ENCODE measurements at regions not wholly inside any gene's neighbourhood (a gene's known extent, or its start where the extent isn't known, plus 50 kb on each side); places are given as distances from the start of the nearest gene placed in this dataset.
"Not testable (repeated sequence)": the region's sequence is repeated elsewhere in the genome, so short reads cannot be mapped to it uniquely, and the experiment has no call there.

- no peak for DNase-seq (ENCODE audit: low read depth, low spot score)
Measured at GRCh38 chr14:106509807-106510206, 983.4 kb downstream of the TMEM121 start.

DNA sequence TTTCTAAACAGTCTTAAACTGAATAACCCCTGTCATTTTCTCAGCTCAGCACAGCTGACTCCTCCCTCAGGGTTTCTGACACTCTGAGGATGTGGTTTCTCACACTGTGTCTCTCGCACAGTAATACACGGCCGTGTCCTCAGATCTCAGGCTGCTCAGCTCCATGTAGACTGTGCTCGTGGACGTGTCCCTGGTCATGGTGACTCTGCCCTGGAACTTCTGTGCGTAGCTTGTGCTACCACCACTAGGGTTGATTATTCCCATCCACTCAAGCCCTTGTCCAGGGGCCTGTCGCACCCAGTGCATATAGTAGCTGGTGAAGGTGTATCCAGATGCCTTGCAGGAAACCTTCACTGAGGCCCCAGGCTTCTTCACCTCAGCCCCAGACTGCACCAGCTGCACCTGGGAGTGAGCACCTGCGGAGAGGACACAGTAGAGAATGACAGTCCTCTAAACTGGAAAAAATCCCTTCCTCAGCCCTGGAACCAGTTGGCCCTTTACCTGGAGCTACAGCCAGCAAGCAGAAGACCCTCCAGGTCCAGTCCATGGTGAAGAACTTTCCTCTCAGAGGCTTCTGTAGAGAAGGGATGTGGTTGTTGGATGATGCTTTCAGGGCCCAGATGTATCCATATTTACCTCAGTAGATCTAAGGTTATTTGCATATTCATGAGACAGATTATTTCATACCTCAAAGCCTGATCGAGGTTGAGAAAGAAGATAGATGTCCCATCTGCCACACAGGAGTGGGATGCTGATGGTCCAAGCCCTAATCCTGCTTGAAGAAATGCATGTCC lies 984.8 kb downstream of the TMEM121 start:
- DNase-seq (ENCODE audit: low read depth, low spot score) = no peak

GRCh38 chr14:106511800-106512198 lies 985.4 kb downstream of the TMEM121 start:
- DNase-seq (ENCODE audit: low read depth, low spot score) = no peak

DNA sequence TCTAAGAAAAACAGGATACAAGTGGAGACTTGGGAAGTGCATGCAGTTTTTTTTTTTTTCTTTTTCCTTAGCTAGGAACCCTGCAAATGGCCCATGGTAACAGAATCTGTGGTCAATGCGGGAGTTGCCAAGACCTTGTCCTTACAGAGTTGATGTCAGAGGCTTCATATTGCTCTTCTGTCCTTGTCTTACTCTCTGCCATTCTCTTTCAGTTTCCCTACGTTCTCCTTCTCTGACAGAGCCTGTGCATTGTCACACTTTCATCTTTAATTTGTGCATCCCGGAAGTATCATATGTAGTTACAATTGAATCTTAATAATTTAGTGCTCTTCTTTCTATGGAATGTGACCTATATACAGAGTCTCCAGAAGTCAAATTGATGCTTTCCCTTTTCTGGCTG lies 986.9 kb downstream of the TMEM121 start:
- no peak for DNase-seq (ENCODE audit: low read depth, low spot score)

- DNase-seq (ENCODE audit: low read depth, low spot score) = no peak
Measured at GRCh38 chr14:106518054-106518943, 991.9 kb downstream of the TMEM121 start.

DNA sequence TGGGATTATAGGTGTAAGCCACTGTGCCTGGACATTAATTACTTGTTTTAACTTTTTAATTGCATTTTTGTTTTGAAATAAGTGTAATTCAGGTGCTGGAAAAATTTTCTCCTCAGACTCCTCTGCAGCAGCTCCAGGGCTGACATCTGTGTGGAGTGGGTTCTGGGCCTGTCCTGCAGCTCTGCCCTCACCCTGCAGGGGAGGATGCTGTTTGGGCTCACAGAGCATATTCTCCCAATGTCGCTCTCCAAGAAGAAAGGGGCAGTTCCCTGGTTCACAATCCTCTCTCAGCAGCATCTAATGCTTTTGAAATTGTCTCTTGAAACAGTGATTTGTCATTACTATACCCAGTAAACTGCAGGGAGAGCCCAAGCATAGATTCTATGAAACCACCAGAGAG lies 995.7 kb downstream of the TMEM121 start:
- not testable (repeated sequence) for DNase-seq (ENCODE audit: low read depth, low spot score)

DNA sequence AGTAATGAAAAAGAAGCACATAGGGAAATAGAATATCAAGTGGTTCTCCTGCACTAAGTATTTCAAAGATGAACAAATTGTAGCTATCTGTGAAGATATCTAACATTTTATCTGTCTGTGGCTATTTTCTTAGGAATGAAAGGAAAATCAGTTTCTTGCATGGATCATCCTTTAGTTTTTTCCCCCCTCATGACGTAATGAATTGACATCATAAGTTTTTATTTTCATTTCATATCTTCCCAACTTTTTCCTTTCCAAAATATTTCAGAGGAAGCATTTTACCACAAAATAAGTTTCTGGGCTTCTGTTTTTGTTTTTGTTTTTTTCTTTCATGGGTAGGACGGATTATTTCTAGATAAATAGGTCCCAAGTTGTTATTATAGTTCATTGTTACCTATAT lies 996.6 kb downstream of the TMEM121 start:
- no peak for DNase-seq (ENCODE audit: low read depth, low spot score)

DNA sequence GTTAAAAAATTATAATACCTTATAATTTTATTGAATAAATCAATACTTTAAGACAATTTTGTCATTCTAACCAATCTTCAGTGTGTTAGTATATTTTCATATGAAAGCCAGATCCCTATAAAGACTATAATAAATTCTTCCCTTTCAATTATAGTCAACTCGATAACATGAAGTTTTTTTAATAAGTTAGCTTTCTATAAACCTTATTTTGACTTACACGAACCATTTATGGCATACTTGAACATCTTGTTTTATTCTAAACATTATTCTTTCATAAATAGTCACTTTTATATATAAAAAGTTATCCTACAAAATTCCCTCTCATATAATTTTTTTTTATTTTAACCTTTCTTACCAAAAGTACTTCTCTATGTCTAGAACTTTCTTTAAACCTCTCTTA lies 1002.3 kb downstream of the TMEM121 start:
- no peak for DNase-seq (ENCODE audit: low read depth, low spot score)

- no peak for DNase-seq (ENCODE audit: low read depth, low spot score)
Measured at GRCh38 chr14:106530031-106530422, 1003.6 kb downstream of the TMEM121 start.

GRCh38 chr14:106530423-106531107 lies 1004.2 kb downstream of the TMEM121 start:
- no peak for DNase-seq (ENCODE audit: low read depth, low spot score)

- DNase-seq (ENCODE audit: low read depth, low spot score) = not testable (repeated sequence)
Measured at GRCh38 chr14:106537597-106537996, 1011.2 kb downstream of the TMEM121 start.

DNA sequence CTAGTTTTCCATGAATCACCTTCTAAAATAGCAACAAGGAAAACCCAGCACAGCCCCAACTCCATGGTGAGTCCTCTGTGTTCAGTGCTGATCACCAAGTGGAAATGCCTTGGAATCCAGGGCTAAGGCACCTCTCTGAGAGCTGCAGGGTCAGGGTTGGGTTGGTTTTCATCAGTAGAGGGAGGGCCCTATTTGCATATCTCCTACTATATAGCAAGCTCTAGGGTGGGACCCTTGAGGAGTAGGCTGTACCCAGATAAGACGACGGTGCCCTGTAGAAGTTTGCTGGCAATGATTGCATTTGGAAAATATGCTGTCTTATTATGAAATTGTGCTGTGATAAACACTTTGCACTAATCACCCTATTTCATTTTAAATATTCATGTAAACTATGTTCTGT lies 1011.8 kb downstream of the TMEM121 start:
- no peak for DNase-seq (ENCODE audit: low read depth, low spot score)

DNA sequence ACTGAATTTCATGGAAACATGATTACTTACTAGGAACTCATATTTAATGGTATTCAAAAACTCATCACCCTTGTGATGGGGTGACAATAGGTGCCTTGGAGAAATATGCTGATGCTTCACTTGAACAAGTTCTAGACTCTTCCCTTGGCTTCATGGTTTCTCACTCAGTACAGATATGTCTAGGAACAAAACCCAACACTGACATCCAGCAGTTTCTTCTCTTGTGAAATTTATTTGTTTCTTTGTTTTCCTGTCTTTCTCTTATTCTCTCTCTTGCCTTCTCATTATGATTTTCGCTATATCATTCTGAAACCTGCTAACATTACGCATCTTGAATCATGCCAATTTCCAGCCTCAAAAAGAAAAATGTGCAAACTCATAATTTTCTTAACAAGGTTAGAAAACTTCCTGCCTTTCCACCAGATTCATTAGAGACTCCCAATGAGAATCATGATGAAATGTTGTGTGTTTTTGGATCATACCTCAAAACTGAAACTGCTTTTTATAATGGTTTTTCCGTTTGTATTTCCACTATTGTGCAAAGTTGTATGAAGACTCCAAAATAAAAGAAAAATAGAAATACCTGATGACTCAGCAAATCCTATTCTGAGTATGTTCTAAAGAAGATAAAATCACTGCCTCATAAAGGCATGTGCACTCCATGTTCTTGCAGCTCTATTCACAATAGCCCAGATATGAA lies 1021.5 kb downstream of the TMEM121 start:
- no peak for DNase-seq (ENCODE audit: low read depth, low spot score)

- DNase-seq (ENCODE audit: low read depth, low spot score) = no peak
Measured at GRCh38 chr14:106549064-106549463, 1022.7 kb downstream of the TMEM121 start.

DNA sequence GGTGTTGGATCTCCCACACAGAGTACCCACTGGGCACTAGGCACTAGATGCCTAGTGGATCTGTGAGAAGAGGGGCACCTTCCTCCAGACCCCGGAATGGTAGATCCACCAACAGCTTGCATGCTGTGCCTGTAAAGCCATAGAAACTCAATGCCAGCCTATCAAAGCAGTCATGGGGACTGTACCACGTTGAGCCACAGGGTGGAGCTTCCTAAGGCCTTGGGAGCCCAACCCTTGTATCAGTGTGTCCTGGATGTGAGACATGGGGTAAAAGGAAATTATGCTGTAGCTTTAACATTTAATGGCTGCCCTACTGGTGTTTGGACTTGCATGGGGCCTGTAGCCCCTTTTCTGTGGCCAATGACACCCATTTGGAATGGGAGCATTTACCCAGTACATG lies 1024.9 kb downstream of the TMEM121 start:
- no peak for DNase-seq (ENCODE audit: low read depth, low spot score)

DNA sequence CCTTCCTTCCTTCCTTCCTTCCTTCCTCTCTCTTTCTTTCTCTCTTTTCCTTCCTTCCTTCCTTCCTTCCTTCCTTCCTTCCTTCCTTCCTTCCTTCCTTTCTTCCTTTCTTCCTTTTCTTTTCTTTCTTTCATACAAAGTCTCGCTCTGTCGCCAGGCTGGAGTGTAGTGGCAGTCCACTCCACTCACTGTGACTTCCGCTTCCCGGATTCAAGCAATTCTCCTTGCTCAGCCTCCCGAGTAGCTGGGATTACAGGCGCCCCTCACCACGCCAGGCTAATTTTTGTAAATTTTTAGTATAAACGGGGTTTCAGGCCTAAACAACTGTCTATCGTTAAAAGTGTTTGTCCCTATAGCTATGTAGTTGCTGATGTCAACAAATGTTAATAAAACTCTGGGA lies 1029.8 kb downstream of the TMEM121 start:
- not testable (repeated sequence) for DNase-seq (ENCODE audit: low read depth, low spot score)

DNA sequence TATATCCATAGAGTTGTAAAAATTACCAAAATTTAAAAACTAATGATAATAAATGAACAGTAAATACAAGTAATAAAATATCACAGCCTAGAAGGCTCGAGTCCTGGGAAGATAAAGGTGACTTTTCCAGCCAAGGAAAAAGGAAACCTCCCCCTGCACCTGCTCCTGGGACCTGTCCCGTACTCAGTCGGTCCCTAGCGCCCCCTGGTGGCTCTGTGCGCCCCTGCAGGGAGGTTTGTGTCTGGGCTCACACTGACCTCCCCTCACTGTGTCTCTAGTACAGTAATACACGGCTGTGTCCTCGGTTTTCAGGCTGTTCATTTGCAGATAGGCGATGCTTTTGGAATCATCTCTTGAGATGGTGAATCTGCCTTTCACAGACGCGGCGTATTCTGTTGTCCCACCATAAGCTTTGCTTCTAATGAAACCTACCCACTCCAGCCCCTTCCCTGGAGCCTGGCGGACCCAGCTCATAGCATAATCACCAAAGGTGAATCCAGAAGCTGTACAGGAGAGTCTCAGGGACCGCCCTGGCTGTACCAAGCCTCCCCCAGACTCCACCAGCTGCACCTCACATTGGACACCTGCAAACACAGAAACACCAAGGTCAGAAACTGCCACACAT lies 1030.4 kb downstream of the TMEM121 start:
- DNase-seq (ENCODE audit: low read depth, low spot score) = no peak

DNA sequence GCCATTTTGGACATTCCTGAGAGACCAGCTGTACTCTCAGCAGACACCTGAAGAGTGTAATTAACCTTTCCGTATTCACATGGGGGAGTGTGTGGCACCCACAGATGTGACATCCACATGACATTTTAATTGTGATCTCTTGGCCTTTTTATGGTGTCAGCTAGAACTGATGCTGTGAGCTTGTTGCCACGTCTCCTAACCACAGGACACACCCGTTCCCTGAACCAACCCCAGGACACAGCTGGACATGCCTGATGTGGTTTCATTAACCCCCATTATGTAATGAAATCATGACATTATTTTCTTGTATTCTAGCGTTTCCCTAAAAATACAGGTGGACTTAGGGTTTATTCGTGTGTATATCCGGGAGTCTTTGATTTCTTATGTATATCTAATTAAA lies 1036.1 kb downstream of the TMEM121 start:
- DNase-seq (ENCODE audit: low read depth, low spot score) = no peak

GRCh38 chr14:106564058-106564643 lies 1037.8 kb downstream of the TMEM121 start:
- no peak for DNase-seq (ENCODE audit: low read depth, low spot score)

DNA sequence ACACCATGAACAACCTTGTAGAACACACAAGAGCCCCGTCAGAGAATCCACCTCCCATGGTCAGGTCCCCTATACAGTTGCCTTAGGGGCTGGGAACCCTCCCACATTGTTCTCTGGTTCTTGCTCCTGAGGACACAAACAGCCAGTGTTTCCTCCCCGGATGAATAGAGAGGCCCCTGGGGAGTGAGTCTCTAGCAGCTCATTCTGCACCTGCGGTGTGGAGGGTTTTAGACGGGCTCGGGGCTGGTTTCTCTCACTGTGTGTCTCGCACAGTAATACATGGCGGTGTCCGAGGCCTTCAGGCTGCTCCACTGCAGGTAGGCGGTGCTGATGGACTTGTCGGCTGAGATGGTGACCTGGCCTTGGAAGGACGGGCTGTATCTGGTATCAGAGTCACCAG lies 1052.1 kb downstream of the TMEM121 start:
- DNase-seq (ENCODE audit: low read depth, low spot score) = no peak

- no peak for DNase-seq (ENCODE audit: low read depth, low spot score)
Measured at GRCh38 chr14:106579084-106579483, 1052.7 kb downstream of the TMEM121 start.
